ENCODE measurements at regions not wholly inside any gene's neighbourhood (a gene's known extent, or its start where the extent isn't known, plus 50 kb on each side); places are given as distances from the start of the nearest gene placed in this dataset.
"Not testable (repeated sequence)": the region's sequence is repeated elsewhere in the genome, so short reads cannot be mapped to it uniquely, and the experiment has no call there.

GRCh38 chr13:69234171-69234570, 873.5 kb upstream of the ATXN8OS start:
- dilution Hi-C loops (cut with MboI; ENCODE audit: extremely low pct_ligation_motif_present, low sequenced_read_pairs), result no loop called here
- H3K27me3 ChIP-seq (ENCODE audit: control insufficient read depth, extremely low read depth, insufficient read depth, low read length), result no peaks in the 10 kb centered on the region
- H3K79me2 ChIP-seq (ENCODE audit: control insufficient read depth, insufficient read depth, low read length), result no peaks in the 10 kb centered on the region
- H3K4me1 ChIP-seq (ENCODE audit: control insufficient read depth, extremely low read depth, insufficient read depth, low read length), result no peaks in the 10 kb centered on the region
- TF ChIP-seq CTCF (optimal IDR thresholded peaks at IDR 0.05 in 1 of 3, IDR thresholded peaks at IDR 0.05 in 1 of 3, conservative IDR thresholded peaks at IDR 0.05 in 1 of 3; ENCODE audit: extremely low read depth in 1 of 3, insufficient read depth in 2 of 3, low read length in 3 of 3) (no peak), EZH2 (IDR thresholded peaks at IDR 0.05; ENCODE audit: low read length) (no peak)
- no peak overlapping the region for H3K4me2 ChIP-seq (ENCODE audit: control insufficient read depth, extremely low read depth, insufficient read depth, low read depth, low read length)
- H3K36me3 ChIP-seq (ENCODE audit: control insufficient read depth in 2 of 2, extremely low read depth in 1 of 2, insufficient read depth in 2 of 2, low read length in 2 of 2), result no peaks in the 10 kb centered on the region
- FAIRE-seq (no peak), DNase-seq (ENCODE audit: low read depth, low spot score) (no peak)
- peaks cover 5% of the 10 kb centered on the region for H3K9me3 ChIP-seq (ENCODE audit: control insufficient read depth, low read depth, low read length)
- no peaks in the 10 kb centered on the region for H4K20me1 ChIP-seq (ENCODE audit: control insufficient read depth, extremely low read depth, insufficient read depth, low read length)
- H3K9me1 ChIP-seq (ENCODE audit: control insufficient read depth, extremely low read depth, insufficient read depth, low read length), result no peaks in the 10 kb centered on the region
- H3K27ac ChIP-seq (ENCODE audit: control insufficient read depth, insufficient read depth, low read length), result no peak overlapping the region
- no peak overlapping the region for H2AFZ ChIP-seq (ENCODE audit: control insufficient read depth, low read length)
- H3K4me3 ChIP-seq (ENCODE audit: control insufficient read depth in 2 of 3, extremely low read depth in 1 of 3, insufficient read depth in 2 of 3, low read depth in 1 of 3, low read length in 3 of 3), result no peak overlapping the region
- H3K9ac ChIP-seq (ENCODE audit: control insufficient read depth, extremely low read depth, insufficient read depth, low read length), result no peak overlapping the region

- Histone ChIP-seq H3K9me3 (ENCODE audit: control insufficient read depth, low read depth, low read length) (no peaks in the 10 kb centered on the region), H4K20me1 (ENCODE audit: control insufficient read depth, extremely low read depth, insufficient read depth, low read length) (no peaks in the 10 kb centered on the region), H3K36me3 (ENCODE audit: control insufficient read depth in 2 of 2, extremely low read depth in 1 of 2, insufficient read depth in 2 of 2, low read length in 2 of 2) (no peaks in the 10 kb centered on the region), H3K9me1 (ENCODE audit: control insufficient read depth, extremely low read depth, insufficient read depth, low read length) (no peaks in the 10 kb centered on the region), H3K79me2 (ENCODE audit: control insufficient read depth, insufficient read depth, low read length) (no peaks in the 10 kb centered on the region), H3K9ac (ENCODE audit: control insufficient read depth, extremely low read depth, insufficient read depth, low read length) (no peak overlapping the region), H3K27ac (ENCODE audit: control insufficient read depth, insufficient read depth, low read length) (no peak overlapping the region), H2AFZ (ENCODE audit: control insufficient read depth, low read length) (no peak overlapping the region), H3K4me1 (ENCODE audit: control insufficient read depth, extremely low read depth, insufficient read depth, low read length) (no peaks in the 10 kb centered on the region), H3K4me2 (ENCODE audit: control insufficient read depth, extremely low read depth, insufficient read depth, low read depth, low read length) (no peak overlapping the region), H3K27me3 (ENCODE audit: control insufficient read depth, extremely low read depth, insufficient read depth, low read length) (no peaks in the 10 kb centered on the region), H3K4me3 (ENCODE audit: control insufficient read depth in 2 of 3, extremely low read depth in 1 of 3, insufficient read depth in 2 of 3, low read depth in 1 of 3, low read length in 3 of 3) (no peak overlapping the region)
- TF ChIP-seq EZH2 (IDR thresholded peaks at IDR 0.05; ENCODE audit: low read length), result no peak
- no peak for TF ChIP-seq CTCF (optimal IDR thresholded peaks at IDR 0.05 in 1 of 3, IDR thresholded peaks at IDR 0.05 in 1 of 3, conservative IDR thresholded peaks at IDR 0.05 in 1 of 3; ENCODE audit: extremely low read depth in 1 of 3, insufficient read depth in 2 of 3, low read length in 3 of 3)
- dilution Hi-C loops (cut with MboI; ENCODE audit: extremely low pct_ligation_motif_present, low sequenced_read_pairs), result no loop called here
- no peak for FAIRE-seq
- DNase-seq (ENCODE audit: low read depth, low spot score), result no peak
Measured at GRCh38 chr13:69226427-69226826, 881.2 kb upstream of the ATXN8OS start.

GRCh38 chr13:69221633-69222498, 885.8 kb upstream of the ATXN8OS start:
- H3K4me1 ChIP-seq (ENCODE audit: control insufficient read depth, extremely low read depth, insufficient read depth, low read length); H3K9me3 ChIP-seq (ENCODE audit: control insufficient read depth, low read depth, low read length); H3K4me2 ChIP-seq (ENCODE audit: control insufficient read depth, extremely low read depth, insufficient read depth, low read depth, low read length); H3K9ac ChIP-seq (ENCODE audit: control insufficient read depth, extremely low read depth, insufficient read depth, low read length); H3K4me3 ChIP-seq (ENCODE audit: control insufficient read depth in 2 of 3, extremely low read depth in 1 of 3, insufficient read depth in 2 of 3, low read depth in 1 of 3, low read length in 3 of 3); H3K27me3 ChIP-seq (ENCODE audit: control insufficient read depth, extremely low read depth, insufficient read depth, low read length); dilution Hi-C loops (cut with MboI; ENCODE audit: extremely low pct_ligation_motif_present, low sequenced_read_pairs); H3K36me3 ChIP-seq (ENCODE audit: control insufficient read depth in 2 of 2, extremely low read depth in 1 of 2, insufficient read depth in 2 of 2, low read length in 2 of 2); H4K20me1 ChIP-seq (ENCODE audit: control insufficient read depth, extremely low read depth, insufficient read depth, low read length); DNase-seq (ENCODE audit: low read depth, low spot score); FAIRE-seq; H3K9me1 ChIP-seq (ENCODE audit: control insufficient read depth, extremely low read depth, insufficient read depth, low read length); H3K27ac ChIP-seq (ENCODE audit: control insufficient read depth, insufficient read depth, low read length); H2AFZ ChIP-seq (ENCODE audit: control insufficient read depth, low read length); H3K79me2 ChIP-seq (ENCODE audit: control insufficient read depth, insufficient read depth, low read length): not testable (repeated sequence)

All from keratinocyte (primary cell).